ENCODE measurements at regions not wholly inside any gene's neighbourhood (a gene's known extent, or its start where the extent isn't known, plus 50 kb on each side); places are given as distances from the start of the nearest gene placed in this dataset.

- POLR2A ChIA-PET (ENCODE audit: partially characterized antibody): no interaction called here
- CTCF ChIA-PET (ENCODE audit: partially characterized antibody): interaction anchor here (1.1 to 1.3 kb wide), 2 partner anchors 13 to 43 kb away, joined by 4 to 5 read pairs; no protein-coding TSS in a partner anchor
- 91% methylated on average over 9 of the region's 9 CpGs; no CpG with 5 or more reads in 1 of the 2 experiments for WGBS, 2 experiments (ENCODE audit: extremely low coverage in 1 of 2, insufficient coverage in 1 of 2, insufficient read length in 1 of 2, insufficient replicate concordance in 2 of 2, low coverage in 1 of 2, low lambda C conversion rate in 2 of 2, missing lambda C conversion rate in 1 of 2)
Observed at GRCh38 chr4:147139455-147140198, 194.0 kb upstream of the TTC29 start.

More at GRCh38 chr4:147139455-147140198, 194.0 kb upstream of the TTC29 start:
- H3K36me3 ChIP-seq (ENCODE audit: control insufficient read depth in 2 of 4, insufficient read depth in 4 of 4, low read length in 3 of 4): no peaks in the 10 kb centered on the region
- H3K9me3 ChIP-seq (ENCODE audit: insufficient read depth in 2 of 2, low read depth in 1 of 2, low read length in 1 of 2): no peaks in the 10 kb centered on the region
- no peak overlapping the region for H2BK20ac ChIP-seq (ENCODE audit: low read length)
- no peak overlapping the region for H3K23ac ChIP-seq (ENCODE audit: insufficient read length)
- no peak overlapping the region for H2AK5ac ChIP-seq (ENCODE audit: low read depth, low read length)
- no peak overlapping the region for H3K14ac ChIP-seq (ENCODE audit: insufficient read length)
- no peak for DNase-seq (ENCODE audit: low read depth in 1 of 2, low spot score in 2 of 2)
- H4K5ac ChIP-seq (ENCODE audit: insufficient read length, low read depth, low read length): no peak overlapping the region
- H3K27me3 ChIP-seq (replicated peaks in 1 of 4; ENCODE audit: control insufficient read depth in 3 of 4, extremely low read depth in 1 of 4, insufficient read depth in 3 of 4, low read length in 3 of 4): no peaks in the 10 kb centered on the region
- H3K56ac ChIP-seq (replicated peaks; ENCODE audit: insufficient read length, low read depth, low read length): no peak overlapping the region
- no peaks in the 10 kb centered on the region; the same call in 1 of the 2 replicates for H3K23me2 ChIP-seq (ENCODE audit: low read depth, low read length)
- no peak overlapping the region for H3K4me2 ChIP-seq (ENCODE audit: insufficient read depth in 1 of 2, low read depth in 2 of 2, low read length in 2 of 2)
- H2BK15ac ChIP-seq (ENCODE audit: low read length): no peak overlapping the region
- no peak overlapping the region for H2BK5ac ChIP-seq (ENCODE audit: low read depth, low read length)
- no peaks in the 10 kb centered on the region for H3K4me1 ChIP-seq (replicated peaks in 1 of 4; ENCODE audit: control insufficient read depth in 3 of 4, insufficient read depth in 4 of 4, low read length in 3 of 4)
- no peak overlapping the region for H4K8ac ChIP-seq (ENCODE audit: extremely low read depth, insufficient read depth, low read length)
- no peak overlapping the region for H4K91ac ChIP-seq (replicated peaks; ENCODE audit: insufficient read length, low read length)
- H3K27ac ChIP-seq (ENCODE audit: low read depth, low read length): no peak overlapping the region
- H2BK120ac ChIP-seq (replicated peaks; ENCODE audit: low read depth, low read length): no peak overlapping the region
- no peaks in the 10 kb centered on the region for H3K79me1 ChIP-seq (ENCODE audit: low read depth, low read length)
- H3K79me2 ChIP-seq (ENCODE audit: control insufficient read depth in 1 of 2, insufficient read depth in 2 of 2, low read length in 2 of 2): no peaks in the 10 kb centered on the region
- no peak for FAIRE-seq
- no peak overlapping the region for H2AFZ ChIP-seq (ENCODE audit: low read length)
- TF ChIP-seq SP1 (IDR thresholded peaks at IDR 0.05; ENCODE audit: low read depth, low read length) (no peak), POLR2A (IDR thresholded peaks at IDR 0.05; ENCODE audit: control extremely low read depth in 1 of 2, low read depth in 2 of 2, low read length in 2 of 2) (no peak)
- no peak overlapping the region for H3K4me3 ChIP-seq (ENCODE audit: extremely low read depth in 1 of 4, insufficient read depth in 2 of 4, low read depth in 3 of 4, low read length in 4 of 4)
- H3K9ac ChIP-seq (replicated peaks in 1 of 4; ENCODE audit: extremely low read depth in 1 of 4, low read depth in 3 of 4, low read length in 3 of 4): no peak overlapping the region
- H3K4ac ChIP-seq (replicated peaks; ENCODE audit: insufficient read length, low read depth, low read length): no peak overlapping the region
- H4K20me1 ChIP-seq (replicated peaks in 1 of 2; ENCODE audit: control insufficient read depth in 1 of 2, insufficient read depth in 2 of 2, low read length in 2 of 2): no peaks in the 10 kb centered on the region
- H3K18ac ChIP-seq (ENCODE audit: extremely low read depth, low read length): no peak overlapping the region
- no peak overlapping the region for H2BK12ac ChIP-seq (ENCODE audit: low read depth, low read length)
